ENCODE measurements at regions not wholly inside any gene's neighbourhood (a gene's known extent, or its start where the extent isn't known, plus 50 kb on each side); places are given as distances from the start of the nearest gene placed in this dataset.

DNA sequence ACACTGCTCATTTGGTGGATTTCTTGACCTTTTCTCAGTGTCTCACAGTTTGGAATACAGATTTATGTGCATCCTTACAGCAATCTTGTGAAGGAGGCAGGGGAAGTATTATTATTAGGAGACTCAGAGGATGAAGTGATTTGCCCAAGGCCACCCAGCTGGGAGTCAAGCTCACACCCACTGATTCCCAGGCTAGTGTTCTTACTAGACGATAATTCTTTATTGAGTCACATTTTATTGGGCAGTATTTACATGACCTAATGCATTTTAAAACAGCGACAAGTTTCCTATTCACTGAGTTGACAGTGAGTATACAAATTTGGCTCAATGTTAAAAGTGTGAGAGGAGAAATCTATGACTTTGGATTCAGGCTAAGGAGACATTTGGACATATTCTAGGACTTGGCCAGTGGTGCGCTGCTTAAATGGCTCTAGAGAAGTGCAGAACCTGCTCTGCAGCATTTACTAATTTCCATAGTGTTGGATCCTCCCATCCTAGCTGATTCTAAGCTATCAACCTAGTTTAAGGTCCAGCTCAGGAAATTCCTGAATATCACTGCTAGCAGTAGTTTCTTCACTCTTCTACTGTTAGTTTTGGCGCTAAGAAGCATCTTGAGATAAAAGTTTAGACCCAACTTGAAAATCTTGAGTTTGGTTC is 199.3 kb downstream of the MTX2 start:
- TF ChIP-seq, protein P1, sequence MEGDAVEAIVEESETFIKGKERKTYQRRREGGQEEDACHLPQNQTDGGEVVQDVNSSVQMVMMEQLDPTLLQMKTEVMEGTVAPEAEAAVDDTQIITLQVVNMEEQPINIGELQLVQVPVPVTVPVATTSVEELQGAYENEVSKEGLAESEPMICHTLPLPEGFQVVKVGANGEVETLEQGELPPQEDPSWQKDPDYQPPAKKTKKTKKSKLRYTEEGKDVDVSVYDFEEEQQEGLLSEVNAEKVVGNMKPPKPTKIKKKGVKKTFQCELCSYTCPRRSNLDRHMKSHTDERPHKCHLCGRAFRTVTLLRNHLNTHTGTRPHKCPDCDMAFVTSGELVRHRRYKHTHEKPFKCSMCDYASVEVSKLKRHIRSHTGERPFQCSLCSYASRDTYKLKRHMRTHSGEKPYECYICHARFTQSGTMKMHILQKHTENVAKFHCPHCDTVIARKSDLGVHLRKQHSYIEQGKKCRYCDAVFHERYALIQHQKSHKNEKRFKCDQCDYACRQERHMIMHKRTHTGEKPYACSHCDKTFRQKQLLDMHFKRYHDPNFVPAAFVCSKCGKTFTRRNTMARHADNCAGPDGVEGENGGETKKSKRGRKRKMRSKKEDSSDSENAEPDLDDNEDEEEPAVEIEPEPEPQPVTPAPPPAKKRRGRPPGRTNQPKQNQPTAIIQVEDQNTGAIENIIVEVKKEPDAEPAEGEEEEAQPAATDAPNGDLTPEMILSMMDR (IDR thresholded peaks at IDR 0.05): no peak
- no peak for TF ChIP-seq POLR2A (IDR thresholded peaks at IDR 0.05)

Measured in Peyer's patch (tissue), 4 donors.